Vagina (tissue), 2 donors: ENCODE measurements at regions not wholly inside any gene's neighbourhood (a gene's known extent, or its start where the extent isn't known, plus 50 kb on each side); places are given as distances from the start of the nearest gene placed in this dataset.

ENCODE experiments used
- CTCF ChIP-seq, 3 experiments: fragments of 450-650 bp in 2 of 3; fragments of 200-600 bp in 1 of 3; sonication (generic) in 1 of 3; IDR thresholded peaks; one replicate each; pipeline ENCODE4 v1.5.1; 2017 to 2019; ENCODE audit warnings: antibody characterized with exemption in 3 of 3, mild to moderate bottlenecking in 2 of 3, moderate library complexity in 2 of 3
- POLR2A ChIP-seq, 2 donors: fragments of 450-650 bp; IDR thresholded peaks; one replicate each; pipeline ENCODE4 v1.6.1; 2017; ENCODE audit warnings: antibody characterized with exemption in 2 of 2, mild to moderate bottlenecking in 2 of 2, moderate library complexity in 2 of 2
- POLR2AphosphoS5 ChIP-seq, 2 donors: sonication (generic); formaldehyde crosslinking; IDR thresholded peaks; one replicate each; pipeline ENCODE4 v1.9.0; 2017; ENCODE audit warnings: antibody characterized with exemption in 2 of 2, mild to moderate bottlenecking in 2 of 2, low read depth in 1 of 2; ENCODE audit not compliant: insufficient read depth in 1 of 2

- TF ChIP-seq POLR2A (IDR thresholded peaks at IDR 0.05) (no peak), CTCF (IDR thresholded peaks at IDR 0.05) (no peak), POLR2AphosphoS5 (IDR thresholded peaks at IDR 0.05; ENCODE audit: insufficient read depth in 1 of 2, low read depth in 1 of 2) (no peak)
Measured at GRCh38 chr3:96538186-96538585, 276.2 kb upstream of the EPHA6 start.
